ENCODE measurements at regions not wholly inside any gene's neighbourhood (a gene's known extent, or its start where the extent isn't known, plus 50 kb on each side); places are given as distances from the start of the nearest gene placed in this dataset.

- DNase-seq (ENCODE audit: low read depth) = no peak
- no peak for TF ChIP-seq CTCF (IDR thresholded peaks at IDR 0.05; ENCODE audit: low read length, missing control alignments)
These were observed 94.5 kb upstream of the SOX14 start for GRCh38 chr3:137669519-137670060.

GRCh38 chr3:137687181-137687879 lies 76.8 kb upstream of the SOX14 start:
- TF ChIP-seq CTCF (IDR thresholded peaks at IDR 0.05; ENCODE audit: low read length, missing control alignments) = no peak
- no peak for DNase-seq (ENCODE audit: low read depth)

More at GRCh38 chr3:137669519-137670060, 94.5 kb upstream of the SOX14 start:
- no peak overlapping the region for H3K4me3 ChIP-seq (replicated peaks; ENCODE audit: low read depth, low read length)

GRCh38 chr3:137692803-137693431 lies 71.2 kb upstream of the SOX14 start:
- no peak for TF ChIP-seq CTCF (IDR thresholded peaks at IDR 0.05; ENCODE audit: low read length, missing control alignments)
- no peak for DNase-seq (ENCODE audit: low read depth)
- H3K4me3 ChIP-seq (replicated peaks; ENCODE audit: low read depth, low read length) = no peak overlapping the region

More at GRCh38 chr3:137687181-137687879, 76.8 kb upstream of the SOX14 start:
- no peak overlapping the region for H3K4me3 ChIP-seq (replicated peaks; ENCODE audit: low read depth, low read length)

- DNase-seq (ENCODE audit: low read depth) = no peak
- TF ChIP-seq CTCF (IDR thresholded peaks at IDR 0.05; ENCODE audit: low read length, missing control alignments) = no peak
- H3K4me3 ChIP-seq (replicated peaks; ENCODE audit: low read depth, low read length) = no peak overlapping the region
These were observed 70.3 kb upstream of the SOX14 start for GRCh38 chr3:137693791-137694190.

- DNase-seq (ENCODE audit: low read depth) = no peak
- TF ChIP-seq CTCF (IDR thresholded peaks at IDR 0.05; ENCODE audit: low read length, missing control alignments) = no peak
- H3K4me3 ChIP-seq (replicated peaks; ENCODE audit: low read depth, low read length) = no peak overlapping the region
These were observed 69.3 kb upstream of the SOX14 start for GRCh38 chr3:137694836-137695235.

GRCh38 chr3:137695351-137695750 lies 68.8 kb upstream of the SOX14 start:
- no peak overlapping the region for H3K4me3 ChIP-seq (replicated peaks; ENCODE audit: low read depth, low read length)
- no peak for DNase-seq (ENCODE audit: low read depth)
- TF ChIP-seq CTCF (IDR thresholded peaks at IDR 0.05; ENCODE audit: low read length, missing control alignments) = no peak
